ENCODE measurements at regions not wholly inside any gene's neighbourhood (a gene's known extent, or its start where the extent isn't known, plus 50 kb on each side); places are given as distances from the start of the nearest gene placed in this dataset.

- TF ChIP-seq, protein P1, sequence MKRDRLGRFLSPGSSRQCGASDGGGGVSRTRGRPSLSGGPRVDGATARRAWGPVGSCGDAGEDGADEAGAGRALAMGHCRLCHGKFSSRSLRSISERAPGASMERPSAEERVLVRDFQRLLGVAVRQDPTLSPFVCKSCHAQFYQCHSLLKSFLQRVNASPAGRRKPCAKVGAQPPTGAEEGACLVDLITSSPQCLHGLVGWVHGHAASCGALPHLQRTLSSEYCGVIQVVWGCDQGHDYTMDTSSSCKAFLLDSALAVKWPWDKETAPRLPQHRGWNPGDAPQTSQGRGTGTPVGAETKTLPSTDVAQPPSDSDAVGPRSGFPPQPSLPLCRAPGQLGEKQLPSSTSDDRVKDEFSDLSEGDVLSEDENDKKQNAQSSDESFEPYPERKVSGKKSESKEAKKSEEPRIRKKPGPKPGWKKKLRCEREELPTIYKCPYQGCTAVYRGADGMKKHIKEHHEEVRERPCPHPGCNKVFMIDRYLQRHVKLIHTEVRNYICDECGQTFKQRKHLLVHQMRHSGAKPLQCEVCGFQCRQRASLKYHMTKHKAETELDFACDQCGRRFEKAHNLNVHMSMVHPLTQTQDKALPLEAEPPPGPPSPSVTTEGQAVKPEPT (CRISPR knock-in tag; IDR thresholded peaks at IDR 0.05; ENCODE audit: low read depth), result no peak
- no peak for TF ChIP-seq MIXL1 (CRISPR knock-in tag; IDR thresholded peaks at IDR 0.05)
Observed at GRCh38 chr20:6533351-6533750, 234.1 kb upstream of the BMP2 start (continued).

- Histone ChIP-seq H3K4me1 (ENCODE audit: insufficient read depth, low read length) (no peaks in the 10 kb centered on the region), H3K9me3 (ENCODE audit: low read length) (peaks cover 4% of the 10 kb centered on the region; the same call in 1 of the 2 replicates), H3K4me3 (replicated peaks in 1 of 3; ENCODE audit: insufficient read depth in 1 of 3, low read depth in 2 of 3, low read length in 3 of 3) (no peak overlapping the region), H4K20me1 (ENCODE audit: insufficient read depth, low read length) (no peaks in the 10 kb centered on the region), H2AFZ (ENCODE audit: low read length) (no peak overlapping the region), H3K27me3 (ENCODE audit: control insufficient read depth in 1 of 2, insufficient read depth in 2 of 2, low read length in 2 of 2) (no peaks in the 10 kb centered on the region), H3K27ac (ENCODE audit: extremely low read length, insufficient read depth, low read length) (no peak overlapping the region), H3K36me3 (replicated peaks in 1 of 2; ENCODE audit: control insufficient read depth in 1 of 2, insufficient read depth in 2 of 2, low read length in 2 of 2) (no peaks in the 10 kb centered on the region), H3K79me2 (ENCODE audit: insufficient read depth, low read length) (no peaks in the 10 kb centered on the region), H3K4me2 (ENCODE audit: low read depth, low read length) (no peak overlapping the region), H3K9ac (ENCODE audit: insufficient read depth, low read depth, low read length) (no peak overlapping the region)
- intact Hi-C loops (cut with micrococcal nuclease; ENCODE audit: unreplicated experiment), result no loop called here
- in situ Hi-C loops (cut with HindIII; ENCODE audit: extremely low pct_ligation_motif_present, low pct_unique_long_range_greater_than_20kb), result no loop called here
- DNase-seq (ENCODE audit: low spot score), result no peak
- 27% methylated on average over 3 of the region's 3 CpGs for WGBS (ENCODE audit: low lambda C conversion rate)
- BruUV-seq (replicated peaks), result no TSS peak
- CTCF ChIA-PET (ENCODE audit: low intra/inter-chr PET ratio, low total read pairs), result no interaction called here
- FAIRE-seq, result no peak
- no peak for ATAC-seq
- no peak for TF ChIP-seq FOXJ3 (CRISPR knock-in tag; IDR thresholded peaks at IDR 0.05; ENCODE audit: borderline replicate concordance)
- TF ChIP-seq NR1H2 (CRISPR knock-in tag; IDR thresholded peaks at IDR 0.05; ENCODE audit: borderline replicate concordance, low read depth), result no peak
- TF ChIP-seq, protein P2, sequence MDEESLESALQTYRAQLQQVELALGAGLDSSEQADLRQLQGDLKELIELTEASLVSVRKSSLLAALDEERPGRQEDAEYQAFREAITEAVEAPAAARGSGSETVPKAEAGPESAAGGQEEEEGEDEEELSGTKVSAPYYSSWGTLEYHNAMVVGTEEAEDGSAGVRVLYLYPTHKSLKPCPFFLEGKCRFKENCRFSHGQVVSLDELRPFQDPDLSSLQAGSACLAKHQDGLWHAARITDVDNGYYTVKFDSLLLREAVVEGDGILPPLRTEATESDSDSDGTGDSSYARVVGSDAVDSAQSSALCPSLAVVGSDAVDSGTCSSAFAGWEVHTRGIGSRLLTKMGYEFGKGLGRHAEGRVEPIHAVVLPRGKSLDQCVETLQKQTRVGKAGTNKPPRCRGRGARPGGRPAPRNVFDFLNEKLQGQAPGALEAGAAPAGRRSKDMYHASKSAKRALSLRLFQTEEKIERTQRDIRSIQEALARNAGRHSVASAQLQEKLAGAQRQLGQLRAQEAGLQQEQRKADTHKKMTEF (CRISPR knock-in tag; IDR thresholded peaks at IDR 0.05), result no peak
- TF ChIP-seq ZFP36L2 (CRISPR knock-in tag; IDR thresholded peaks at IDR 0.05), result no peak
- no peak for TF ChIP-seq MAFG (CRISPR knock-in tag; IDR thresholded peaks at IDR 0.05)
- POLR2A ChIA-PET, result no interaction called here
Observed at GRCh38 chr20:6530779-6531315, 236.6 kb upstream of the BMP2 start.
